Endothelial cell of umbilical vein (primary cell): ENCODE measurements at regions not wholly inside any gene's neighbourhood (a gene's known extent, or its start where the extent isn't known, plus 50 kb on each side); places are given as distances from the start of the nearest gene placed in this dataset.
"Not testable (repeated sequence)": the region's sequence is repeated elsewhere in the genome, so short reads cannot be mapped to it uniquely, and the experiment has no call there.

Experiments
- JUN ChIP-seq: IDR thresholded peaks from 2 replicates; pipeline ENCODE4 v1.6.1; 2011; ENCODE audit warnings: borderline replicate concordance, low read depth; ENCODE audit not compliant: insufficient read length, insufficient read depth
- MYC ChIP-seq: IDR thresholded peaks from one replicate; pipeline ENCODE4 v1.6.1; 2011; ENCODE audit warnings: mild to moderate bottlenecking, low read depth, low read length
- TF ChIP-seq, protein P1 (sequence below), 2 donors: IDR thresholded peaks; 1 replicate in 1 of 2; 2 replicates in 1 of 2; pipeline ENCODE4 v1.5.1; 2011; ENCODE audit warnings: low read length in 2 of 2, mild to moderate bottlenecking in 2 of 2, moderate library complexity in 2 of 2, control low read depth in 1 of 2, inconsistent platforms in 1 of 2, low read depth in 1 of 2; ENCODE audit not compliant: insufficient read depth in 1 of 2; ENCODE audit errors: extremely low read depth in 1 of 2

DNA sequence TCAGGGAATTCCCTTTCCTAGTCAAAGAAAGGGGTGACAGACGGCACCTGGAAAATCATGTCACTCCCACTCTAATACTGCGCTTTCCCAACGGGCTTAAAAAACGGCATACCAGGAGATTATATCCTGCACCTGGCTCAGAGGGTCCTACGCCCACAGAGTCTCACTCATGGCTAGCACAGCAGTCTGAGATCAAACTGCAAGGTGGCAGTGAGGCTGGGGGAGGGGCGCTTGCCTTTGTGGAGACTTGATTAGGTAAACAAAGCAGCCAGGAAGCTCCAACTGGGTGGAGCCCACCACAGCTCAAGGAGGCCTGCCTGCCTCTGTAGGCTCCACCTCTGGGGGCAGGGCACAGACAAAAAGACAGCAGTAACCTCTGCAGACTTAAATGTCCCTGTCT lies 253.7 kb downstream of the ISL1 start:
- not testable (repeated sequence) for TF ChIP-seq MYC, JUN
- TF ChIP-seq, protein P1, sequence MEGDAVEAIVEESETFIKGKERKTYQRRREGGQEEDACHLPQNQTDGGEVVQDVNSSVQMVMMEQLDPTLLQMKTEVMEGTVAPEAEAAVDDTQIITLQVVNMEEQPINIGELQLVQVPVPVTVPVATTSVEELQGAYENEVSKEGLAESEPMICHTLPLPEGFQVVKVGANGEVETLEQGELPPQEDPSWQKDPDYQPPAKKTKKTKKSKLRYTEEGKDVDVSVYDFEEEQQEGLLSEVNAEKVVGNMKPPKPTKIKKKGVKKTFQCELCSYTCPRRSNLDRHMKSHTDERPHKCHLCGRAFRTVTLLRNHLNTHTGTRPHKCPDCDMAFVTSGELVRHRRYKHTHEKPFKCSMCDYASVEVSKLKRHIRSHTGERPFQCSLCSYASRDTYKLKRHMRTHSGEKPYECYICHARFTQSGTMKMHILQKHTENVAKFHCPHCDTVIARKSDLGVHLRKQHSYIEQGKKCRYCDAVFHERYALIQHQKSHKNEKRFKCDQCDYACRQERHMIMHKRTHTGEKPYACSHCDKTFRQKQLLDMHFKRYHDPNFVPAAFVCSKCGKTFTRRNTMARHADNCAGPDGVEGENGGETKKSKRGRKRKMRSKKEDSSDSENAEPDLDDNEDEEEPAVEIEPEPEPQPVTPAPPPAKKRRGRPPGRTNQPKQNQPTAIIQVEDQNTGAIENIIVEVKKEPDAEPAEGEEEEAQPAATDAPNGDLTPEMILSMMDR (IDR thresholded peaks at IDR 0.05; ENCODE audit: extremely low read depth in 1 of 2, insufficient read depth in 1 of 2, low read depth in 1 of 2, low read length in 2 of 2), result not testable (repeated sequence)
